PC-3 (cell line): ENCODE measurements at regions not wholly inside any gene's neighbourhood (a gene's known extent, or its start where the extent isn't known, plus 50 kb on each side); places are given as distances from the start of the nearest gene placed in this dataset.

ENCODE experiments used
- ATAC-seq: fragments of 200-7000 bp; cut with Tn5 transposase; 2 replicates; pipeline ENCODE4 v1.9.1; 2020; ENCODE audit warnings: mild to moderate bottlenecking, moderate library complexity
- BruUV-seq: library from RNA; stranded (reverse); fragments of 400-500 nt; replicated peaks from 2 replicates; lab custom pipeline; 2021; lab: Mats Ljungman, UMichigan
- CTCF ChIA-PET: fragments of 300-600 bp; sonication (Branson Sonifier 250); formaldehyde crosslinking; loops from one replicate; lab custom pipeline; 2022; ENCODE audit warnings: antibody characterized with exemption; lab: Charles Lee
- POLR2A ChIA-PET: fragments of 300-600 bp; sonication (Branson Sonifier 250); formaldehyde crosslinking; loops from one replicate; lab custom pipeline; 2022; ENCODE audit warnings: antibody characterized with exemption; ENCODE audit not compliant: unreplicated experiment; lab: Charles Lee
- DNase-seq: peaks from one replicate; pipeline ENCODE4 v3.0.0-alpha.2; 2015
- H2AFZ ChIP-seq: fragments of 300-600 bp; sonication (generic); 2 replicates; pipeline ENCODE4 v1.6.0; 2016; ENCODE audit warnings: antibody characterized with exemption, low read length
- H3F3A ChIP-seq: fragments of 300-600 bp; sonication (generic); one replicate; pipeline ENCODE4 v1.6.0; 2017; ENCODE audit warnings: antibody characterized with exemption, low read length, control low read depth, mild to moderate bottlenecking; ENCODE audit not compliant: unreplicated experiment
- H3K27ac ChIP-seq: fragments of 300-600 bp; sonication (generic); 2 replicates; pipeline ENCODE4 v1.5.1; 2016; ENCODE audit warnings: mild to moderate bottlenecking, low read length
- H3K27me3 ChIP-seq: fragments of 300-600 bp; sonication (generic); 2 replicates; pipeline ENCODE4 v1.6.1; 2016; ENCODE audit warnings: low read length, mixed read lengths
- H3K36me3 ChIP-seq: fragments of 300-600 bp; sonication (generic); 2 replicates; pipeline ENCODE4 v1.6.1; 2016; ENCODE audit warnings: low read depth, mixed run types, low read length, mixed read lengths
- H3K4me1 ChIP-seq: fragments of 300-600 bp; sonication (generic); 2 replicates; pipeline ENCODE4 v1.5.1; 2016; ENCODE audit warnings: low read length; ENCODE audit not compliant: insufficient read depth
- H3K4me2 ChIP-seq: fragments of 300-600 bp; sonication (generic); 2 replicates; pipeline ENCODE4 v1.6.0; 2016; ENCODE audit warnings: low read length
- H3K4me3 ChIP-seq: fragments of 300-600 bp; sonication (generic); 2 replicates; pipeline ENCODE4 v1.5.1; 2016; ENCODE audit warnings: mild to moderate bottlenecking, low read length, mixed read lengths
- H3K79me2 ChIP-seq: fragments of 300-600 bp; sonication (generic); 2 replicates; pipeline ENCODE4 v1.6.1; 2017; ENCODE audit warnings: low read length, mixed read lengths
- H3K9ac ChIP-seq: fragments of 300-600 bp; sonication (generic); 2 replicates; pipeline ENCODE4 v1.6.0; 2016; ENCODE audit warnings: mild to moderate bottlenecking, low read length
- H3K9me2 ChIP-seq: fragments of 300-600 bp; sonication (generic); replicated peaks from 2 replicates; pipeline ENCODE4 v1.6.1; 2016; ENCODE audit warnings: mixed run types, low read length, mixed read lengths
- H3K9me3 ChIP-seq: fragments of 300-600 bp; sonication (generic); 2 replicates; pipeline ENCODE4 v1.6.1; 2016; ENCODE audit warnings: low read length, mixed read lengths
- H4K20me1 ChIP-seq: fragments of 300-600 bp; sonication (generic); 2 replicates; pipeline ENCODE4 v1.6.1; 2016; ENCODE audit warnings: low read length, mixed read lengths
- EZH2 ChIP-seq: fragments of 300-600 bp; sonication (generic); IDR thresholded peaks from one replicate; pipeline ENCODE4 v1.6.1; 2017; ENCODE audit warnings: antibody characterized with exemption, mild to moderate bottlenecking, low read length; ENCODE audit not compliant: unreplicated experiment
- EZH2phosphoT487 ChIP-seq: fragments of 300-600 bp; sonication (generic); IDR thresholded peaks from 2 replicates; pipeline ENCODE4 v1.6.1; 2018; ENCODE audit warnings: mild to moderate bottlenecking, antibody characterized with exemption, low read length, borderline replicate concordance
- intact Hi-C: fragments of 100-400 bp; cut with micrococcal nuclease; formaldehyde crosslinking; loops from 2 replicates; pipeline ENCODE4 v1.9.0; 2023
- TF ChIP-seq, protein P1 (sequence below): fragments of 300-600 bp; sonication (generic); conservative IDR thresholded peaks from 2 replicates; pipeline ENCODE4 v1.5.1; 2017; ENCODE audit warnings: antibody characterized with exemption, low read depth, mild to moderate bottlenecking, low read length

DNA sequence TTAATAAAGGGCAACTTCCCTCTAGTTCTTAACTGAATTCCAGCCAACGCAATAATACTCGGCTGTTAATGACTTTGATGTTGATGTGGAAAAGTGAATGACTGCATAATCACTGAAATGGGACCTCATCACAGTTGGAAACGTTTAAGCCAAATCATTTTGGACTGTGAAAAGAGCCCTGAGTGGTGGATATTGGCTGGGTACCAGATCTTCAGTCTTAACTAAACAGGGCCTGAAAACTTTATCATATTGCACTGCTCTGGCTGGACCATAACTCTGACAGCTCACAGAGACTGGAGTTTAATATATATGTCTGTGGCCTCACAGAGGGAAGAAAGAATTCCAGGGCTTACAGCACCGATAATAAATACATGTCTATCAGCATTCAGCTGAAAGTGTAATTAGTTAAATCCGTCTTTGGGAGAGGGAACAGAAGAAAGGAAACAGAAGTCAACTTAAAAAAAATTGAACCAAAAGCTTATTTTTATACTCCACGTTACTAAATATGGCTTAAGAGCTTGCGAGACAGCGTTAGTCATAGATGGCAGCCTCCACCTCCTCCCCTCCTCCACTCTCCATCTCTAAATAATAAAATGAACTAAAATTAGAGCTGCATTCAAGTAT lies 222.3 kb upstream of the CDIN1 start:
- H3K79me2 ChIP-seq: no peaks in the 10 kb centered on the region
- H4K20me1 ChIP-seq: no peaks in the 10 kb centered on the region
- ChIA-PET POLR2A (no interaction called here), CTCF (no interaction called here)
- no peaks in the 10 kb centered on the region for H3K9me2 ChIP-seq
- intact Hi-C loops: no loop called here
- H3K27ac ChIP-seq: no peak overlapping the region
- H2AFZ ChIP-seq: no peak overlapping the region
- no peak overlapping the region for H3K4me3 ChIP-seq
- TF ChIP-seq EZH2phosphoT487 (no peak), EZH2 (no peak)
- TF ChIP-seq, protein P1, sequence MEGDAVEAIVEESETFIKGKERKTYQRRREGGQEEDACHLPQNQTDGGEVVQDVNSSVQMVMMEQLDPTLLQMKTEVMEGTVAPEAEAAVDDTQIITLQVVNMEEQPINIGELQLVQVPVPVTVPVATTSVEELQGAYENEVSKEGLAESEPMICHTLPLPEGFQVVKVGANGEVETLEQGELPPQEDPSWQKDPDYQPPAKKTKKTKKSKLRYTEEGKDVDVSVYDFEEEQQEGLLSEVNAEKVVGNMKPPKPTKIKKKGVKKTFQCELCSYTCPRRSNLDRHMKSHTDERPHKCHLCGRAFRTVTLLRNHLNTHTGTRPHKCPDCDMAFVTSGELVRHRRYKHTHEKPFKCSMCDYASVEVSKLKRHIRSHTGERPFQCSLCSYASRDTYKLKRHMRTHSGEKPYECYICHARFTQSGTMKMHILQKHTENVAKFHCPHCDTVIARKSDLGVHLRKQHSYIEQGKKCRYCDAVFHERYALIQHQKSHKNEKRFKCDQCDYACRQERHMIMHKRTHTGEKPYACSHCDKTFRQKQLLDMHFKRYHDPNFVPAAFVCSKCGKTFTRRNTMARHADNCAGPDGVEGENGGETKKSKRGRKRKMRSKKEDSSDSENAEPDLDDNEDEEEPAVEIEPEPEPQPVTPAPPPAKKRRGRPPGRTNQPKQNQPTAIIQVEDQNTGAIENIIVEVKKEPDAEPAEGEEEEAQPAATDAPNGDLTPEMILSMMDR: no peak
- no peak for ATAC-seq
- no peak for DNase-seq
- no peak overlapping the region for H3K9ac ChIP-seq
- H3K9me3 ChIP-seq: no peaks in the 10 kb centered on the region
- no peaks in the 10 kb centered on the region for H3K27me3 ChIP-seq
- H3K4me1 ChIP-seq: peaks cover 7% of the 10 kb centered on the region; the same call in 1 of the 2 replicates
- H3F3A ChIP-seq: no peaks in the 10 kb centered on the region
- no peak overlapping the region for H3K4me2 ChIP-seq
- no TSS peak for BruUV-seq
- no peaks in the 10 kb centered on the region for H3K36me3 ChIP-seq

DNA sequence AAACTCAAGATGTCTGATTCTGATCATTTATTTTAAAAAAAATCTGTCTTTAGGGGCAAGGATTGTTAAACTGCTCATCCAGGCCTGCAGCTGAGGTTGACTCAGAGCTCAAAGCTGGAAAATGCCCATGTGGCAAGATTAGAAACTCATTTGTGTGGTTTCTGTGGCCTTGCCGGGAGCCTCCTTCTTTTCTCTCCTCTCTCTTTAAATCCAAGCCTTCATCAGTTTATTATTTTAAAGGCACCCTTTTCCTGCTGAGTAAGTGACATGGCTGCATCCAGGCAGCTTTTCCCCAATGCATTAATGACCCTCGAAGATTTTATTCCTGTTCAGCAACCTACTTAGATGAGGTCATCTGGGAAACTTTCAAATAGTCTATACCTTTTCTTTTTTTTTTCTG lies 221.3 kb upstream of the CDIN1 start:
- H3K9ac ChIP-seq: no peak overlapping the region
- H3K4me2 ChIP-seq: no peak overlapping the region
- peak overlapping the region; percentile 42; the same call in 1 of the 2 replicates for H2AFZ ChIP-seq
- H3K27me3 ChIP-seq: no peaks in the 10 kb centered on the region
- H3K9me3 ChIP-seq: no peaks in the 10 kb centered on the region
- TF ChIP-seq, protein P1: no peak
- no peak for TF ChIP-seq EZH2
- no peak for TF ChIP-seq EZH2phosphoT487
- DNase-seq (peak; percentile 49), ATAC-seq (no peak; the same call in 1 of the 2 replicates)
- H3K9me2 ChIP-seq: no peaks in the 10 kb centered on the region
- H3K4me1 ChIP-seq: peaks cover 7% of the 10 kb centered on the region; the same call in 1 of the 2 replicates
- ChIA-PET POLR2A (no interaction called here), CTCF (no interaction called here)
- no peak overlapping the region for H3K27ac ChIP-seq
- no peaks in the 10 kb centered on the region for H3F3A ChIP-seq
- intact Hi-C loops: no loop called here
- no peak overlapping the region for H3K4me3 ChIP-seq
- BruUV-seq: no TSS peak
- H4K20me1 ChIP-seq: no peaks in the 10 kb centered on the region
- H3K36me3 ChIP-seq: no peaks in the 10 kb centered on the region
- no peaks in the 10 kb centered on the region for H3K79me2 ChIP-seq

DNA sequence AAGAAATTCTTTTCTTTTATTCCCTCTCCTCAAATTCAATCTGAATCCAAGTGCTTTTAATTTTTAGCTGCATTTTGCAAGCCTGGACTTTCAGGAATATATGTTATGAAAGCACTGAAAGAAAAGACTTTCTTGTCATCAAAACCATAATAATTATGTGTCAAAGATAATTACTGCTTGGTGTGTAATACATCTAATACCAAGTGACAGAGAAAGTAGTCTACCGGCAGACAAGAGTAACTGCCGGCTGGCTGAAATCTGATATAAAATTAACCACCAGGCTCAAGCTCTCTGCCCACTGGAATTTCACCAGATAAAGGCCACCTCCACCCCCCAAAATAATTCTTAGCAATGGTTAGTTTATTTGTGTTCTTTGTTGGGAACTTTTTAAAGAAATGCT lies 220.9 kb upstream of the CDIN1 start:
- no peak for TF ChIP-seq EZH2phosphoT487
- no peak for TF ChIP-seq EZH2
- TF ChIP-seq, protein P1: no peak
- no peaks in the 10 kb centered on the region for H3K9me3 ChIP-seq
- H3K4me2 ChIP-seq: no peak overlapping the region
- no peaks in the 10 kb centered on the region for H3K36me3 ChIP-seq
- H4K20me1 ChIP-seq: no peaks in the 10 kb centered on the region
- H3K27ac ChIP-seq: no peak overlapping the region
- DNase-seq (no peak), ATAC-seq (no peak)
- ChIA-PET POLR2A (no interaction called here), CTCF (no interaction called here)
- no TSS peak for BruUV-seq
- H3K9ac ChIP-seq: no peak overlapping the region
- no peaks in the 10 kb centered on the region for H3F3A ChIP-seq
- no peaks in the 10 kb centered on the region for H3K9me2 ChIP-seq
- intact Hi-C loops: no loop called here
- no peaks in the 10 kb centered on the region for H3K79me2 ChIP-seq
- H3K27me3 ChIP-seq: no peaks in the 10 kb centered on the region
- peaks cover 7% of the 10 kb centered on the region; the same call in 1 of the 2 replicates for H3K4me1 ChIP-seq
- H2AFZ ChIP-seq: peak overlapping the region; percentile 42; the same call in 1 of the 2 replicates
- H3K4me3 ChIP-seq: no peak overlapping the region
